Thoracic aorta (tissue), 2 donors: ENCODE measurements at regions not wholly inside any gene's neighbourhood (a gene's known extent, or its start where the extent isn't known, plus 50 kb on each side); places are given as distances from the start of the nearest gene placed in this dataset.

Experiments used
- ATAC-seq: fragments of 150-250 bp; one replicate; pipeline ENCODE4 v1.8.0; 2017; ENCODE audit warnings: low read depth; ENCODE audit not compliant: insufficient number of reproducible peaks, low FRiP score
- DNase-seq: peaks from one replicate; pipeline ENCODE4 v3.0.0-alpha.2; 2020; ENCODE audit warnings: low spot score
- H3K27ac ChIP-seq, 2 donors: fragments of 200-600 bp; sonication (generic); 1 replicate in 1 of 2; 2 replicates in 1 of 2; pipeline ENCODE4 v1.5.1; 2016; ENCODE audit warnings: mild to moderate bottlenecking in 2 of 2, moderate library complexity in 2 of 2
- H3K27me3 ChIP-seq: fragments of 200-600 bp; sonication (generic); replicated peaks from 2 replicates; pipeline ENCODE4 v1.6.0; 2016; ENCODE audit warnings: mild to moderate bottlenecking; ENCODE audit not compliant: insufficient read depth
- H3K36me3 ChIP-seq: fragments of 200-600 bp; sonication (generic); one replicate; pipeline ENCODE4 v1.5.1; 2016
- H3K4me1 ChIP-seq, 2 donors: fragments of 200-600 bp; sonication (generic); 1 replicate in 1 of 2; 2 replicates in 1 of 2; pipeline versions ENCODE4 v1.5.1 to v1.6.0; 2016; ENCODE audit warnings: low read depth in 2 of 2, mild to moderate bottlenecking in 1 of 2; ENCODE audit not compliant: control insufficient read depth in 1 of 2
- H3K4me3 ChIP-seq: fragments of 200-600 bp; sonication (generic); 2 replicates; pipeline ENCODE4 v1.5.1; 2016; ENCODE audit warnings: mild to moderate bottlenecking
- H3K9me3 ChIP-seq: fragments of 200-600 bp; sonication (generic); 2 replicates; pipeline ENCODE4 v1.5.1; 2016
- TF ChIP-seq, protein P1 (sequence below): fragments of 200-600 bp; sonication (generic); IDR thresholded peaks from one replicate; pipeline ENCODE4 v1.5.1; 2019; ENCODE audit warnings: antibody characterized with exemption

DNA sequence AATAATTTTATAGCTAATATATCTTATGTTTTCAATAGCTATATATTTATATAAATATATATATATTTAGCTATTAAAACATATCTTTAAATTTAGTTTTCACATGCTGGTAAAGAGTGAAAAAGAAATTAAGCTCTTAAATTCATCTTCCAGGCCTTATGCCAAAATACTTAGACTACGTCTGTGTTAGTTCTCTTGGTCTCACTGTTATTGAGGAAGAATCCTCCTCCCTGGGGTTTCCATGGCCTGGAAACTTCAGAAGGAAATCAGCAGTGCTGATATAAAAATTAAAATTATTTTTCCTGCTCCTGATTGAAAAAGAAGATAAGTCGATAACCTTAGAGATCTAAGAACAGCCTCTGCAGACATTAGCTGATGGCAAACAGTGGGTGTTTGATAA is 225.1 kb upstream of the LMCD1 start:
- Histone ChIP-seq H3K27ac (no peak overlapping the region), H3K4me1 (no peaks in the 10 kb centered on the region), H3K27me3 (no peaks in the 10 kb centered on the region), H3K36me3 (no peaks in the 10 kb centered on the region), H3K4me3 (no peak overlapping the region), H3K9me3 (no peaks in the 10 kb centered on the region)
- no peak for ATAC-seq
- DNase-seq: no peak
- TF ChIP-seq, protein P1, sequence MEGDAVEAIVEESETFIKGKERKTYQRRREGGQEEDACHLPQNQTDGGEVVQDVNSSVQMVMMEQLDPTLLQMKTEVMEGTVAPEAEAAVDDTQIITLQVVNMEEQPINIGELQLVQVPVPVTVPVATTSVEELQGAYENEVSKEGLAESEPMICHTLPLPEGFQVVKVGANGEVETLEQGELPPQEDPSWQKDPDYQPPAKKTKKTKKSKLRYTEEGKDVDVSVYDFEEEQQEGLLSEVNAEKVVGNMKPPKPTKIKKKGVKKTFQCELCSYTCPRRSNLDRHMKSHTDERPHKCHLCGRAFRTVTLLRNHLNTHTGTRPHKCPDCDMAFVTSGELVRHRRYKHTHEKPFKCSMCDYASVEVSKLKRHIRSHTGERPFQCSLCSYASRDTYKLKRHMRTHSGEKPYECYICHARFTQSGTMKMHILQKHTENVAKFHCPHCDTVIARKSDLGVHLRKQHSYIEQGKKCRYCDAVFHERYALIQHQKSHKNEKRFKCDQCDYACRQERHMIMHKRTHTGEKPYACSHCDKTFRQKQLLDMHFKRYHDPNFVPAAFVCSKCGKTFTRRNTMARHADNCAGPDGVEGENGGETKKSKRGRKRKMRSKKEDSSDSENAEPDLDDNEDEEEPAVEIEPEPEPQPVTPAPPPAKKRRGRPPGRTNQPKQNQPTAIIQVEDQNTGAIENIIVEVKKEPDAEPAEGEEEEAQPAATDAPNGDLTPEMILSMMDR: no peak

DNA sequence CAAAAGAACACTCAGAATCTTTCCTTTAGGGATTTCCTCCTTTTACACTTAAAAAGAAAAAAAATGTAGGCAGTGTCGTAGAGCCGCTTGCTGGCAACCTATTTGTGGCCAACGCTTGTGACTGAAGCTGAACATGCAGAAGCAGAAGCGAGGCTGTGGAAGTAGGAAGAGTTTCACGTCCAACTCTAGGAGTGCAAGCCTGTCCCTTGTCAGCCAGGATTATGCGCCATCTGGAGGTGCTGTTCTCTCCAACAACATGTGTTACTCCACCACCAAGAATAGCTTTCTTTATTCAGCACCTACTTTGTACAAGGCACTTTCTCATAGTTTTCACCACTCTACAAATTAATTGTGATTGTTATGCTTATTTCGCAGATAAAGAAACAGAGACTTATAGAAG is 223.2 kb upstream of the LMCD1 start:
- ATAC-seq: no peak
- TF ChIP-seq, protein P1: no peak

GRCh38 chr3:8279476-8279875 is 222.1 kb upstream of the LMCD1 start:
- Histone ChIP-seq H3K9me3 (no peaks in the 10 kb centered on the region), H3K4me3 (no peak overlapping the region), H3K27ac (no peak overlapping the region), H3K36me3 (no peaks in the 10 kb centered on the region), H3K27me3 (no peaks in the 10 kb centered on the region), H3K4me1 (peaks cover 0 to 12% of the 10 kb centered on the region in 2 donors)
- TF ChIP-seq, protein P1: no peak
- no peak for ATAC-seq
- DNase-seq: no peak

More for the DNA sequence above, 223.2 kb upstream of the LMCD1 start:
- Histone ChIP-seq H3K27me3 (no peaks in the 10 kb centered on the region), H3K9me3 (no peaks in the 10 kb centered on the region), H3K27ac (no peak overlapping the region), H3K4me3 (no peak overlapping the region), H3K4me1 (peaks cover 0 to 10% of the 10 kb centered on the region in 2 donors), H3K36me3 (no peaks in the 10 kb centered on the region)
- DNase-seq: no peak

- no peak overlapping the region for H3K4me3 ChIP-seq
- no peaks in the 10 kb centered on the region for H3K9me3 ChIP-seq
- TF ChIP-seq, protein P1: no peak
- H3K36me3 ChIP-seq: no peaks in the 10 kb centered on the region
- peaks cover 0 to 12% of the 10 kb centered on the region in 2 donors for H3K4me1 ChIP-seq
- H3K27ac ChIP-seq: no peak overlapping the region
- DNase-seq: no peak
- no peaks in the 10 kb centered on the region for H3K27me3 ChIP-seq
- ATAC-seq: no peak
These were observed 221.6 kb upstream of the LMCD1 start for GRCh38 chr3:8279886-8280550.

GRCh38 chr3:8282541-8283165 is 219.0 kb upstream of the LMCD1 start:
- Histone ChIP-seq H3K27ac (no peak overlapping the region), H3K9me3 (no peaks in the 10 kb centered on the region), H3K4me3 (no peak overlapping the region), H3K27me3 (no peaks in the 10 kb centered on the region), H3K36me3 (no peaks in the 10 kb centered on the region), H3K4me1 (peaks cover 0 to 12% of the 10 kb centered on the region in 2 donors)
- TF ChIP-seq, protein P1: no peak
- DNase-seq: no peak
- ATAC-seq: no peak
